Peyer's patch (tissue), 4 donors: ENCODE measurements at regions not wholly inside any gene's neighbourhood (a gene's known extent, or its start where the extent isn't known, plus 50 kb on each side); places are given as distances from the start of the nearest gene placed in this dataset.

ENCODE experiments used
- DNase-seq, 3 donors: peaks; one replicate each; pipeline ENCODE4 v3.0.0-alpha.2; 2017 to 2019
- H3K27ac ChIP-seq, 4 donors: fragments of 200-600 bp; sonication (generic); one replicate each; pipeline ENCODE4 v1.5.1; 2016 to 2019
- H3K27me3 ChIP-seq, 2 donors: fragments of 200-600 bp; sonication (generic); one replicate each; pipeline ENCODE4 v1.5.1; 2019
- H3K36me3 ChIP-seq, 3 donors: fragments of 200-600 bp; sonication (generic); one replicate each; pipeline ENCODE4 v1.5.1; 2016 to 2019
- H3K4me1 ChIP-seq, 4 donors: fragments of 200-600 bp; sonication (generic); one replicate each; pipeline ENCODE4 v1.5.1; 2016 to 2019
- H3K4me3 ChIP-seq, 4 donors: fragments of 200-600 bp; sonication (generic); 1 replicate in 3 of 4; 2 replicates in 1 of 4; pipeline ENCODE4 v1.5.1; 2016 to 2019; ENCODE audit warnings: mild to moderate bottlenecking in 1 of 4
- H3K9me3 ChIP-seq, 4 donors: fragments of 200-600 bp; sonication (generic); one replicate each; pipeline ENCODE4 v1.5.1; 2016 to 2019; ENCODE audit warnings: mild to moderate bottlenecking in 1 of 4
- CTCF ChIP-seq, 6 experiments: fragments of 450-650 bp in 4 of 6; fragments of 200-600 bp in 2 of 6; sonication (generic) in 1 of 6; IDR thresholded peaks; one replicate each; pipeline ENCODE4 v1.5.1; 2017 to 2019; ENCODE audit warnings: antibody characterized with exemption in 6 of 6, mild to moderate bottlenecking in 3 of 6, moderate library complexity in 1 of 6
- POLR2A ChIP-seq, 2 donors: fragments of 450-650 bp; IDR thresholded peaks; one replicate each; pipeline ENCODE4 v1.5.1; 2017; ENCODE audit warnings: antibody characterized with exemption in 2 of 2, mild to moderate bottlenecking in 2 of 2, moderate library complexity in 2 of 2

GRCh38 chr7:52297128-52297527 lies 738.3 kb upstream of the POM121L12 start:
- H3K4me1 ChIP-seq: no peaks in the 10 kb centered on the region
- TF ChIP-seq CTCF (IDR thresholded peaks at IDR 0.05) (no peak), POLR2A (IDR thresholded peaks at IDR 0.05) (no peak)
- DNase-seq: no peak
- H3K27ac ChIP-seq: no peak overlapping the region
- no peaks in the 10 kb centered on the region for H3K9me3 ChIP-seq
- H3K36me3 ChIP-seq: no peaks in the 10 kb centered on the region
- H3K4me3 ChIP-seq: no peak overlapping the region
- H3K27me3 ChIP-seq: no peaks in the 10 kb centered on the region

- Histone ChIP-seq H3K4me1 (no peaks in the 10 kb centered on the region), H3K9me3 (no peaks in the 10 kb centered on the region), H3K27me3 (no peaks in the 10 kb centered on the region), H3K36me3 (no peaks in the 10 kb centered on the region), H3K27ac (no peak overlapping the region), H3K4me3 (no peak overlapping the region)
- TF ChIP-seq CTCF (IDR thresholded peaks at IDR 0.05) (no peak), POLR2A (IDR thresholded peaks at IDR 0.05) (no peak)
- DNase-seq: no peak
Measured at GRCh38 chr7:52294942-52295341, 740.5 kb upstream of the POM121L12 start.

GRCh38 chr7:52289247-52289646 lies 746.2 kb upstream of the POM121L12 start:
- TF ChIP-seq CTCF (IDR thresholded peaks at IDR 0.05) (no peak), POLR2A (IDR thresholded peaks at IDR 0.05) (no peak)
- Histone ChIP-seq H3K4me1 (no peaks in the 10 kb centered on the region), H3K4me3 (no peak overlapping the region), H3K27me3 (no peaks in the 10 kb centered on the region), H3K27ac (no peak overlapping the region), H3K9me3 (no peaks in the 10 kb centered on the region), H3K36me3 (no peaks in the 10 kb centered on the region)
- no peak for DNase-seq

- Histone ChIP-seq H3K4me3 (no peak overlapping the region), H3K9me3 (no peaks in the 10 kb centered on the region), H3K27me3 (no peaks in the 10 kb centered on the region), H3K36me3 (no peaks in the 10 kb centered on the region), H3K27ac (no peak overlapping the region), H3K4me1 (no peaks in the 10 kb centered on the region)
- no peak for DNase-seq
- no peak for TF ChIP-seq POLR2A (IDR thresholded peaks at IDR 0.05)
- TF ChIP-seq CTCF (IDR thresholded peaks at IDR 0.05): no peak
Measured at GRCh38 chr7:52287698-52288097, 747.7 kb upstream of the POM121L12 start.

- H3K9me3 ChIP-seq: no peaks in the 10 kb centered on the region
- no peak for DNase-seq
- H3K4me1 ChIP-seq: no peaks in the 10 kb centered on the region
- no peak for TF ChIP-seq CTCF (IDR thresholded peaks at IDR 0.05)
- H3K4me3 ChIP-seq: no peak overlapping the region
- H3K27ac ChIP-seq: no peak overlapping the region
- H3K36me3 ChIP-seq: no peaks in the 10 kb centered on the region
- no peaks in the 10 kb centered on the region for H3K27me3 ChIP-seq
Measured at GRCh38 chr7:52285689-52286088, 749.7 kb upstream of the POM121L12 start.

GRCh38 chr7:52283335-52283734 lies 752.1 kb upstream of the POM121L12 start:
- DNase-seq: no peak
- Histone ChIP-seq H3K4me1 (no peaks in the 10 kb centered on the region), H3K4me3 (no peak overlapping the region), H3K9me3 (no peaks in the 10 kb centered on the region), H3K27ac (no peak overlapping the region), H3K27me3 (no peaks in the 10 kb centered on the region), H3K36me3 (no peaks in the 10 kb centered on the region)
- TF ChIP-seq CTCF (IDR thresholded peaks at IDR 0.05) (no peak), POLR2A (IDR thresholded peaks at IDR 0.05) (no peak)
